ENCODE measurements at regions not wholly inside any gene's neighbourhood (a gene's known extent, or its start where the extent isn't known, plus 50 kb on each side); places are given as distances from the start of the nearest gene placed in this dataset.

GRCh38 chr3:161423911-161424522, 52.7 kb upstream of the SPTSSB start:
- intact Hi-C loops (cut with DNase I), result loop anchor here in 1 of 2 donors (5.0 kb wide), 1 partner anchor 152 kb away; no protein-coding TSS in a partner anchor
- Histone ChIP-seq H3K4me1 (no peaks in the 10 kb centered on the region), H3K27ac (no peak overlapping the region), H3K4me3 (no peak overlapping the region), H3K9me3 (no peaks in the 10 kb centered on the region), H3K27me3 (no peaks in the 10 kb centered on the region), H3K36me3 (no peaks in the 10 kb centered on the region)
- peak; percentile 80 for ATAC-seq
- TF ChIP-seq CTCF (IDR thresholded peaks at IDR 0.05), result peak; percentile 59 to 69
- peak in 2 of 4 donors; percentile 31 to 48 for DNase-seq

GRCh38 chr3:161422171-161422700, 50.9 kb upstream of the SPTSSB start:
- H3K36me3 ChIP-seq, result no peaks in the 10 kb centered on the region
- no peaks in the 10 kb centered on the region for H3K9me3 ChIP-seq
- intact Hi-C loops (cut with DNase I), result loop anchor here in 1 of 2 donors (5.0 kb wide), 1 partner anchor 150 kb away; no protein-coding TSS in a partner anchor
- ATAC-seq, result no peak
- no peak for DNase-seq
- H3K27ac ChIP-seq, result no peak overlapping the region
- H3K4me1 ChIP-seq, result no peaks in the 10 kb centered on the region
- TF ChIP-seq CTCF (IDR thresholded peaks at IDR 0.05), result no peak
- H3K4me3 ChIP-seq, result no peak overlapping the region
- no peaks in the 10 kb centered on the region for H3K27me3 ChIP-seq
